AG09309 (cell line): ENCODE measurements at regions not wholly inside any gene's neighbourhood (a gene's known extent, or its start where the extent isn't known, plus 50 kb on each side); places are given as distances from the start of the nearest gene placed in this dataset.

ENCODE experiments used
- DNase-seq: peaks from one replicate; pipeline ENCODE4 v3.0.0-alpha.2; 2010; ENCODE audit warnings: low read depth
- H3K4me3 ChIP-seq: 2 replicates; pipeline ENCODE4 v1.5.1; 2011; ENCODE audit warnings: mild to moderate bottlenecking, low read depth, low read length, moderate library complexity; ENCODE audit not compliant: control insufficient read depth
- CTCF ChIP-seq: IDR thresholded peaks from 2 replicates; pipeline ENCODE4 v1.5.1; 2011; ENCODE audit warnings: mild to moderate bottlenecking, low read depth, low read length, inconsistent platforms; ENCODE audit not compliant: insufficient read depth, control insufficient read depth; ENCODE audit errors: missing control alignments

- no peak overlapping the region for H3K4me3 ChIP-seq
- TF ChIP-seq CTCF = no peak
- DNase-seq = no peak
Measured at GRCh38 chr9:119441832-119442231, 72.6 kb upstream of the BRINP1 start.

- H3K4me3 ChIP-seq = no peak overlapping the region
- TF ChIP-seq CTCF = no peak
- no peak for DNase-seq
Measured at GRCh38 chr9:119441338-119441737, 72.1 kb upstream of the BRINP1 start.

- TF ChIP-seq CTCF = no peak
- H3K4me3 ChIP-seq = no peak overlapping the region
- no peak for DNase-seq
Measured at GRCh38 chr9:119436261-119436660, 67.0 kb upstream of the BRINP1 start.

GRCh38 chr9:119435076-119435475, 65.8 kb upstream of the BRINP1 start:
- TF ChIP-seq CTCF = no peak
- DNase-seq = no peak

GRCh38 chr9:119432428-119432827, 63.2 kb upstream of the BRINP1 start:
- no peak for TF ChIP-seq CTCF

More at GRCh38 chr9:119435076-119435475, 65.8 kb upstream of the BRINP1 start:
- no peak overlapping the region for H3K4me3 ChIP-seq

GRCh38 chr9:119429302-119429701, 60.1 kb upstream of the BRINP1 start:
- no peak for DNase-seq
- H3K4me3 ChIP-seq = no peak overlapping the region
- no peak for TF ChIP-seq CTCF

More at GRCh38 chr9:119432428-119432827, 63.2 kb upstream of the BRINP1 start:
- DNase-seq = no peak
- H3K4me3 ChIP-seq = no peak overlapping the region

GRCh38 chr9:119420231-119420630, 51.0 kb upstream of the BRINP1 start:
- no peak for DNase-seq
- no peak overlapping the region for H3K4me3 ChIP-seq
- TF ChIP-seq CTCF = no peak
